RWPE1 (cell line): ENCODE measurements at regions not wholly inside any gene's neighbourhood (a gene's known extent, or its start where the extent isn't known, plus 50 kb on each side); places are given as distances from the start of the nearest gene placed in this dataset.
"Not testable (repeated sequence)": the region's sequence is repeated elsewhere in the genome, so short reads cannot be mapped to it uniquely, and the experiment has no call there.

Source experiments
- CTCF ChIA-PET: fragments of 350-600 bp; sonication (Branson Sonifier 250); formaldehyde crosslinking; extraction: SDS; loops from one replicate; lab custom pipeline; 2021; lab: Yijun Ruan, JAX
- POLR2A ChIA-PET: fragments of 400-600 bp; formaldehyde crosslinking; extraction: SDS; loops from one replicate; lab custom pipeline; 2020; ENCODE audit warnings: antibody characterized with exemption; ENCODE audit not compliant: low non-redundant PET; lab: Yijun Ruan, JAX
- DNase-seq: peaks from one replicate; pipeline ENCODE4 v3.0.0; 2012; ENCODE audit warnings: low spot score
- H3K27ac ChIP-seq: fragments of 450-650 bp; 2 replicates; pipeline ENCODE4 v1.5.1; 2017
- CTCF ChIP-seq: fragments of 450-650 bp; conservative IDR thresholded peaks from 2 replicates; pipeline ENCODE4 v1.5.1; 2017; ENCODE audit warnings: low read depth, mild to moderate bottlenecking

GRCh38 chr4:156111686-156112085 lies 158.0 kb upstream of the CTSO start:
- ChIA-PET CTCF (no interaction called here), POLR2A (no interaction called here)
- no peak for DNase-seq
- no peak for TF ChIP-seq CTCF
- no peak overlapping the region for H3K27ac ChIP-seq

- peak overlapping the region; percentile 37; the same call in 1 of the 2 replicates for H3K27ac ChIP-seq
- TF ChIP-seq CTCF: no peak
- DNase-seq: peak; percentile 73
- ChIA-PET CTCF (interaction anchor here (0.6 kb wide), 2 partner anchors 343 to 552 kb away, joined by 3 to 4 read pairs; no protein-coding TSS in a partner anchor), POLR2A (no interaction called here)
Observed at GRCh38 chr4:156109943-156110900, 156.6 kb upstream of the CTSO start.

- POLR2A ChIA-PET, CTCF ChIA-PET, H3K27ac ChIP-seq, DNase-seq: not testable (repeated sequence)
Observed at GRCh38 chr4:156109087-156109486, 155.4 kb upstream of the CTSO start.

- CTCF ChIA-PET: no interaction called here
- POLR2A ChIA-PET: no interaction called here
- no peak for DNase-seq
- H3K27ac ChIP-seq: no peak overlapping the region
- TF ChIP-seq CTCF: no peak
Observed at GRCh38 chr4:156103311-156103710, 149.6 kb upstream of the CTSO start.

- ChIA-PET CTCF (no interaction called here), POLR2A (no interaction called here)
- no peak overlapping the region for H3K27ac ChIP-seq
- DNase-seq: no peak
- no peak for TF ChIP-seq CTCF
Observed at GRCh38 chr4:156102411-156102810, 148.7 kb upstream of the CTSO start.

- ChIA-PET POLR2A (no interaction called here), CTCF (interaction anchor here (0.5 kb wide), 1 partner anchor 1823 kb away, joined by 4 read pairs; no protein-coding TSS in a partner anchor)
- no peak for DNase-seq
- H3K27ac ChIP-seq: no peak overlapping the region
- no peak for TF ChIP-seq CTCF
Observed at GRCh38 chr4:156101571-156101970, 147.9 kb upstream of the CTSO start.

- no peak for DNase-seq
- no peak for TF ChIP-seq CTCF
- CTCF ChIA-PET: interaction anchor here (0.6 kb wide), 2 partner anchors 68 to 206 kb away, joined by 3 read pairs; no protein-coding TSS in a partner anchor
- POLR2A ChIA-PET: no interaction called here
- no peak overlapping the region for H3K27ac ChIP-seq
Observed at GRCh38 chr4:156100651-156101050, 147.0 kb upstream of the CTSO start.
